SH-SY5Y (cell line): ENCODE measurements at regions not wholly inside any gene's neighbourhood (a gene's known extent, or its start where the extent isn't known, plus 50 kb on each side); places are given as distances from the start of the nearest gene placed in this dataset.

Experiments
- GATA2 ChIP-seq: IDR thresholded peaks from 2 replicates; pipeline ENCODE4 v1.6.1; 2011; ENCODE audit warnings: mild to moderate bottlenecking, low read depth, low read length
- GATA3 ChIP-seq: IDR thresholded peaks from 2 replicates; pipeline ENCODE4 v1.6.1; 2011; ENCODE audit warnings: low read depth, mild to moderate bottlenecking, low read length, moderate library complexity

DNA sequence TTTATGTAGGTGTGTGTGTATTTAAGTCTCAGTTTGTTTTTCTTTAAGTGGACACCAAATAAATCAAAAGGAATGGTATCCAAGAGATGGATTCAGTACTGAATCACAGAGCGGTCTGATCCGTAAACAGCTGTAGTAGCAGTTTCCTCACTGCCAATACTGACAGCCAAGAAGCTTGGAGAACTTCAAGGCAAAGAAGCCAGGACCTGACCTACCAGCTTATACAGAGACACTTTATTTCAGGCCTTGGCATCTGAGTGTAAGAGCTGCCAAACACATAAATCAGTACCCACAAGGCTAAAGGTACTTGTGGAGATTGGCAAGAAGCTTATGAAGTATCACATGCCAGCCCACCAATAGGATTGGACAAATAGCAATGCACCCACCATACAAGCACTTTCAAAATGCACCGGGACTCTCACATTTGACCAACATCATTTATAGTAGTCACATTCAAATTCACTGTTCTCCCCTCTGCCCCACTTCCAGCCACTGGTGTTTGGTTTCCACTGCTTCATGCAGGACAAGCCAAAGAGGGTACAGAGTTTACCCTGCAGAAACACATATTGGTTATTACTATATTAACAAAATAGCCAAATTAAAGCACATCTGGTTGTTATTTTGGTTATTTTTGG is 357.9 kb downstream of the KLF12 start:
- TF ChIP-seq GATA2 (no peak), GATA3 (no peak)
